ENCODE measurements at regions not wholly inside any gene's neighbourhood (a gene's known extent, or its start where the extent isn't known, plus 50 kb on each side); places are given as distances from the start of the nearest gene placed in this dataset.

DNA sequence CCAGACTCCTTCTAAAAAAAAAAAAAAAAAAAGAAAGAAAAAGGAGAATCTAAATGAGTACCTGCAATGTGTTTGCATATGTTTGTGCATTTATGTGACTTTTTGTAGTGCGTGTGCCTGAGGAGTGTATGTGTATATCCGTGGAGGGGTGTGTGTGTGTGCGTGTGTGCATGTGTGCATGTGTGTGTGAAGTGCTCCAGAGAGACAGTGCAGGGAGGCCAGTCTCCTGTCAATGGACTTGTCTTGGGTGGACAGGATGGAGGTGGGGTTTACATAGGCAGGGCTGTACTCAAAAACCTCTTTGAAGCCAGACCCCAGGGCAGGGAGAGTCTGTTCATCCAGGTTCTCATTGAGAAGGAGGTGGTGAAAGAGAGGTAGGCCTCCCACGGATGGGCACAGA lies 87.1 kb upstream of the MVB12B start:
- no peak for DNase-seq
- Histone ChIP-seq H3K27me3 (ENCODE audit: insufficient read depth, low read depth) (peaks cover 35% of the 10 kb centered on the region), H4K20me1 (ENCODE audit: insufficient read depth) (no peaks in the 10 kb centered on the region), H3K27ac (no peak overlapping the region), H3K79me2 (ENCODE audit: low read depth) (no peaks in the 10 kb centered on the region), H3K9me3 (ENCODE audit: insufficient read depth, low read depth) (peaks cover 3% of the 10 kb centered on the region), H3F3A (ENCODE audit: insufficient read depth, low read depth) (no peaks in the 10 kb centered on the region), H3K9me2 (ENCODE audit: insufficient read depth) (no peaks in the 10 kb centered on the region), H2AFZ (no peak overlapping the region), H3K4me1 (replicated peaks; ENCODE audit: insufficient read depth) (no peaks in the 10 kb centered on the region), H3K4me3 (no peak overlapping the region), H3K36me3 (ENCODE audit: low read depth) (no peaks in the 10 kb centered on the region), H3K4me2 (no peak overlapping the region)
- ChIA-PET CTCF (no interaction called here), POLR2A (ENCODE audit: unreplicated experiment) (no interaction called here)
- TF ChIP-seq CTCF (conservative IDR thresholded peaks at IDR 0.05) (no peak), EZH2 (IDR thresholded peaks at IDR 0.05; ENCODE audit: low read depth) (no peak)
- no TSS peak for BruUV-seq (replicated peaks)
- intact Hi-C loops (cut with micrococcal nuclease; ENCODE audit: unreplicated experiment): no loop called here

GRCh38 chr9:126240835-126241234 lies 85.8 kb upstream of the MVB12B start:
- no TSS peak for BruUV-seq (replicated peaks)
- intact Hi-C loops (cut with micrococcal nuclease; ENCODE audit: unreplicated experiment): no loop called here
- POLR2A ChIA-PET (ENCODE audit: unreplicated experiment): no interaction called here

DNA sequence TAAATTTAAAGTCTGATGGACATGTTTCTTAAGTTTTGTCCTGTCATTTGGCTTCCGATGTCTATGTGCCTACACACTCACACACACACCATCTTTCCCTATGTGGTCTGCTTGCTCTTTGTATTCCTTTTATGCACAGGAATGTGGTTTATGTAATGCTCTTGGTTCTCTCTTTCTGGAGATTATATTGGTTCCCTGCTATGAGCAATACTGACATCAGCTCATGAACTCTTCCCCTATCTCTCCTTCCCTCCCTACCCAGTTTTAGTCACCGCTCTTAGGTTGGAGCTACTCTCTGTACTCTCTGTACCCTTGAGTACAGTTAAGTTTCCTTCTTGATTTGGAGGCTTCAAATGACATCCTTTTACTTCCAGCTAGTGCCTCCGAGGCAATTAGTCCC lies 77.9 kb upstream of the MVB12B start:
- H3K4me3 ChIP-seq: no peak overlapping the region
- no peak for TF ChIP-seq EZH2 (IDR thresholded peaks at IDR 0.05; ENCODE audit: low read depth)
- TF ChIP-seq CTCF (conservative IDR thresholded peaks at IDR 0.05): no peak
- ChIA-PET POLR2A (ENCODE audit: unreplicated experiment) (no interaction called here), CTCF (no interaction called here)
- DNase-seq: peak in 1 of 2 experiments; percentile 39
- no peak overlapping the region for H2AFZ ChIP-seq
- H3K27me3 ChIP-seq (ENCODE audit: insufficient read depth, low read depth): peaks cover 17% of the 10 kb centered on the region; the same call in 1 of the 2 replicates
- no peaks in the 10 kb centered on the region for H3K9me2 ChIP-seq (ENCODE audit: insufficient read depth)
- no peaks in the 10 kb centered on the region for H4K20me1 ChIP-seq (ENCODE audit: insufficient read depth)
- H3K36me3 ChIP-seq (ENCODE audit: low read depth): no peaks in the 10 kb centered on the region
- no peaks in the 10 kb centered on the region for H3K9me3 ChIP-seq (ENCODE audit: insufficient read depth, low read depth)
- intact Hi-C loops (cut with micrococcal nuclease; ENCODE audit: unreplicated experiment): no loop called here
- no peaks in the 10 kb centered on the region for H3F3A ChIP-seq (ENCODE audit: insufficient read depth, low read depth)
- no peak overlapping the region for H3K4me2 ChIP-seq
- no peak overlapping the region for H3K27ac ChIP-seq
- BruUV-seq (replicated peaks): no TSS peak
- no peaks in the 10 kb centered on the region for H3K79me2 ChIP-seq (ENCODE audit: low read depth)
- H3K4me1 ChIP-seq (replicated peaks; ENCODE audit: insufficient read depth): no peaks in the 10 kb centered on the region

More at GRCh38 chr9:126240835-126241234, 85.8 kb upstream of the MVB12B start:
- Histone ChIP-seq H3K4me3 (no peak overlapping the region), H3K36me3 (ENCODE audit: low read depth) (no peaks in the 10 kb centered on the region), H3K4me2 (no peak overlapping the region), H3K4me1 (replicated peaks; ENCODE audit: insufficient read depth) (no peaks in the 10 kb centered on the region), H4K20me1 (ENCODE audit: insufficient read depth) (no peaks in the 10 kb centered on the region), H3K79me2 (ENCODE audit: low read depth) (no peaks in the 10 kb centered on the region), H3F3A (ENCODE audit: insufficient read depth, low read depth) (no peaks in the 10 kb centered on the region), H3K27ac (no peak overlapping the region), H3K27me3 (ENCODE audit: insufficient read depth, low read depth) (peaks cover 39% of the 10 kb centered on the region; the same call in 1 of the 2 replicates), H3K9me3 (ENCODE audit: insufficient read depth, low read depth) (peaks cover 3% of the 10 kb centered on the region), H3K9me2 (ENCODE audit: insufficient read depth) (no peaks in the 10 kb centered on the region), H2AFZ (no peak overlapping the region)
- no peak for TF ChIP-seq EZH2 (IDR thresholded peaks at IDR 0.05; ENCODE audit: low read depth)
- no peak for TF ChIP-seq CTCF (conservative IDR thresholded peaks at IDR 0.05)
- DNase-seq: no peak
- CTCF ChIA-PET: interaction anchor here (0.6 kb wide), 1 partner anchor 53 kb away, joined by 4 read pairs; no protein-coding TSS in a partner anchor
